NCI-H1930 (cell line): ENCODE measurements at regions not wholly inside any gene's neighbourhood (a gene's known extent, or its start where the extent isn't known, plus 50 kb on each side); places are given as distances from the start of the nearest gene placed in this dataset.

Experiments used
- DNase-seq, 2 experiments: peaks; one replicate each; lab custom pipeline; 2025; lab: John Stamatoyannopoulos, UW

- DNase-seq: no peak
Observed at GRCh38 chr21:22762463-22762862, 1764.3 kb downstream of the NCAM2 start.

DNA sequence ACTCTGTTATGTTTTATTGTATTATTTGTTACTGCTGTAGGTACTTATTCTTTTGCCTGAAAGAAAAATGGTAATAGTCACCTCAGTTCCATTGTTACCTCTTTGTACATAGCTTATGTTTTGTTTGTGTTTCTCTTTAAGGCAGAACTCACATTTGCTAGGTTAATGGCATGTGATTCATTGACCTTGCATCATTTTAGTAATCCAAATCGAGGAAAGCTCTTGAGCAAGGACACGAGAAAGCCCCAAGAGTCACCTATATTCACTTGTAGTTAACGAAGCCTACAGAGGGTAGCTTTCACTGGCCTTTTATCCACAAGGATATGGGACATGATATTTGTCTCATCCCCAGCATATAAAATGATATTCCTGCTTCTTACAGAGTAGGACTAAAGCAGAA, 1765.2 kb downstream of the NCAM2 start:
- DNase-seq: no peak

- no peak for DNase-seq
Observed at GRCh38 chr21:22764222-22764621, 1766.0 kb downstream of the NCAM2 start.

DNA sequence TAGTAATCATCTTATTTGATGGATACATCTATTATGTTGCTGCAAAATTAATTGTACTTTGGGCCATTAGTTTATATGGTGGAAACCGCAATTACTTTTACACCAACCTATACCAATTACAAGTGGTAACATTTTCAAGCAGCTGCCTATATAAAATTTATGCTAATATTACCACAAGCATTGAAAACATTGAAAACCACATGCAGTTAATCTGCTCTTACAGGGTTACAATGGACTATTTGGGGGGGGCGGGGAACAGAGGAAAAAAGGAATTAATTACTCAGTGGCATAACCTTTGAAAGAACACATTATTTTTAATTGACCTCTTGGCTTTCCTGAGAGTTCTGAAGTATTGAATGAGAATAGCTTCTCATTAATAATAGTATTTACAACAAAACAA, 1793.2 kb downstream of the NCAM2 start:
- no peak for DNase-seq

DNA sequence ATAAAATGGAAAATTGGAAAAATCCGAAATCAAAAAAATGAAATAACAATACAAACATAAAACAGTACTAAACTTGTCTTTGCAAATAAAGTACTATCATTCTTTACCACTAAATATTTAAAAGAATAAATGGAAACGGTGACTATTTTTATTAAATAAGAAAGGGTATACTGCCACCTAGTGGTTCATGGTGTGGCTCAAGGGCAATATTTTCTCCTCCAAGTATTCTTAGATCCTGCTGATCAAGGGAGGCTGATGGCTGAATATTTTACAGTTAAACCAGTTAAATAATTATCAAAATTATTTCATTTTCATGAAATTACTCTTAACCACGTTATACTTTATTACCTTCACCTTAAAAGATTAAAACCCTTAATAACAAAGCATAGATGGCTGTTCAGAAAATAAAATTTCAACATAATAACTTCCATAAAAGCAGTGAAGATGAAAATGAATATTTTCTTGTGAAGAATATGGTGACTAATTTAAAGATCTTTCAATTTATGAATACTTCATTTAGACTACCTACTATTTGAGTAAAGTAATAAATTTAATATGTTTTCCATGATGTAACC, 1793.9 kb downstream of the NCAM2 start:
- peak; percentile 1 to 41 for DNase-seq

- no peak for DNase-seq
Observed at GRCh38 chr21:22795091-22795490, 1796.9 kb downstream of the NCAM2 start.

DNA sequence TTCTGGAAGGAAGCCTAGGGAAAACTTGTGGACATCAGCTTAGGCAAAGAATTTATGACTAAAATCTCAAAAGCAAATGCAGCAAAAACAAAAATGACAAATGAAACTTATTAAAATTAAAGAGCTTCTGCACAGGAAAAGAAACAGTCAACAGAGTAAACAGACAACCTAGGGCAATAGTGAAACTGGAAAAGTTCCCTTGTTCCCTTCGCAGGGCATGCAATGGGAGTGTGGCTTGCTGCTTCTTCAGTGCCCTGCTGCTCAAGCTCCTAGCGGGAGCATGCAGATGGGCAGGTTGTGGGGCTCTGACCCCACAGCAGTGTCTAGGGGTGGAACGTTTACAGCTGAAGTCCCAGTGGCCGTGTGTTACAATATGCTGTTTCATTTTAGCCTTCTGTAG, 1797.4 kb downstream of the NCAM2 start:
- no peak for DNase-seq

DNA sequence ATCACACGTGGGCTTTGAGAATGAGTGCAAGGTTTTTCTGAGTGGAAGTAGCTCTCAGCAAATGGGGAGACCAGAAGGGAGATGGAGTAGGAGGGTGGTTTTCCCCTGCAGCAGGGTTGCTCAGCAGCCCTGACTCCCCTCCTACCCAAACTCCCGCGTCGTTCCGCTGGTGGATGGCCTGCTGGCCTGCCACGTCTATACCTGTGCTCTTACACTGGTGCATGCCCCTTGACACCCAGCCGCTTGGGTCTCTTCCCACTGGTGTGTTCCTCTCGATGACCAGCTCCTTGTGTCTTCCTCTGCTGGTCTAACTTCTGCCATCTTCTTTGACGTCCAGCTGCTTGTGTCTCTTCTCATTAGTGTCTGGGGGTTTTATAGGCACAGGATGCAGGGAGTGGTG, 1797.9 kb downstream of the NCAM2 start:
- DNase-seq: no peak

DNA sequence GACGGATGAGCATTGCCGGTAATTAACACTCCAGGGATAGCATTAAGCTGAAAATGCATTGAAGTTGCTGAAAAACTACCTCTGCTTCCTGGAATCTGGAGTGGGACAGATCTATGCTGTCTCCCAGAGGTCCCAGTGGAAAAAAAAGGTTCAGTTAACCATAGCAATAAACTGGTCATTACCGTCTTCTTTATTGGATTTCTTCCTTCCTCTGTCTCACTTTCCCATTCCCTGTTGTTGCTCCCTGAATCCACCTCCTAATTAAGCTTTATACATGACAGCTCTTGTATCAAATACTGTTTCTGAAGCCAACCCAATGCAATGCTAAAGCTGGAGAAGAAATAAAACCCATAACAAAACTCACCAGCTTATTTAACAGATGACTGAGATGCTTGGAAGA, 1805.9 kb downstream of the NCAM2 start:
- DNase-seq: no peak

- no peak for DNase-seq
Observed at GRCh38 chr21:22806278-22806677, 1808.1 kb downstream of the NCAM2 start.

DNA sequence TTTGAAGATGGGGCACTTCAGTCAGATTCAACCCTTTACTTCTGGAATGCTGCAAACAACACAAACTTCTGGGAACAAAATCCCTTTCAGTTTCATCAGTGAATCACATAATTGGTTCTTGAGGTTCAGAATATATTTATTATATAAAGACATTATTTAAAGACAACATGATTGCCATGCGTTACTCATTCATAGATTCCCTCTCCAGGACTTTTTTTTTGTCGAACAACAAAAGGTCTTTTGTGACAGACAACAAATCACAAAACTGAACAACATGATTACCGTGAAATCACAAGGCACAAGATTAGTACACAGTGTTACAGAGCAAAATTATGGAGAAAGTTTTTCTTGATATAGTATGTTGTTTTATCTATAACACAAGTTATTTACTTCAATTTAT, 1815.0 kb downstream of the NCAM2 start:
- no peak for DNase-seq

GRCh38 chr21:22818681-22819485, 1820.7 kb downstream of the NCAM2 start:
- peak in 1 of 2 experiments; percentile 1 for DNase-seq

DNA sequence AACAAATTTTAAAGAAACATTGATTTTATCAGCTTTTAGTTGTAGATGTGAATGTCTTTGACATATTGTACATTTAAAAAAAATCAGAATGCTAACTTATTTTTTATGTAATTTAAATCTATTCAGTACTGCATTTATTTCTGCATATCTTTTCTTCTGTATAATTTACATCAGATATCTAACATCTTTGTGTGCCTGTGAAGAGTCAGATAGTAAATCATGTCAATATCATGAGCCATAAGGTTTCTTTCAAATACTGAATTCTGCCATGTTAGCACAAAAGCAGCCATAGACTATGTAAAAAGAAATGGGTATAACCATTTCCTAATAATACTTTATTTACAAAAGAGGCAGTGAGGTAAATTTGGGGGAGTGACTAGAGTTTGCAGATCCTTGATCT, 1829.2 kb downstream of the NCAM2 start:
- DNase-seq: no peak

DNA sequence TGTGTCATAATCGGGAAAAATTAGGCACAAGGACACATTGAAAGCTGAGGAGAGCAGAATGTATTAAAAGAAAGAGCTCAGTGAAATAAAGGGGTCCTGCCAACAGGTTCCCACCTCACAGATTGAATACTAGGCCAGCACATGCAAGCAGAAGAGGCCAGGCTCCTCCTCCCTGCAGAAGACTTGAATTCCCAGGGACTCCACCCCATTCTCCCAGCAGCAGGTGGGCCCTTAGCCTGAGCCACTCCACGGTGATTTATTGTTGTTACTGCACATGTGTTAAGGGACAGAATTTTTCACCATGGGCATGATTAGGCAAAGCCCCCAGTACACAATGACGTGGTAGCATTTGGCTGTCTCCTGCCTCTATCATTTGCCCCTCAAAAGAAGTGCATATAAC, 1844.7 kb downstream of the NCAM2 start:
- DNase-seq: no peak

DNA sequence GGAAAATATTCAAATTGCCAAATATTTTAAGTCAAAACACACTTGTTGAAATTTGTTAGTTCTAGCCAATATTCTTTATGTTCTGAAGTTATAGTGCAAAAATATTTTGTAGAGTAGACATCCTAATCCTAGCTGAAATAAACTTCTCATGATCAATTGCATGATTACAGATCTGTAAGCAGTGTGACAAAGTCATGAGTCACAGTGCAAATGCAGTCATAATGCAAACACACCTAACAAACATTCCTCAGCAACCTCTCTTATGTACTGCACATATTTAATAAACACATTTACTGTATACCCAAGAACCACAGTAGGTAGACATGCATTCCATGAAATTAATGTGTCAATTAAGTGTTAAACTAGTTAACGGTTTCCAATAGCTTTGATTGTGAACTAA, 1857.4 kb downstream of the NCAM2 start:
- no peak for DNase-seq

DNA sequence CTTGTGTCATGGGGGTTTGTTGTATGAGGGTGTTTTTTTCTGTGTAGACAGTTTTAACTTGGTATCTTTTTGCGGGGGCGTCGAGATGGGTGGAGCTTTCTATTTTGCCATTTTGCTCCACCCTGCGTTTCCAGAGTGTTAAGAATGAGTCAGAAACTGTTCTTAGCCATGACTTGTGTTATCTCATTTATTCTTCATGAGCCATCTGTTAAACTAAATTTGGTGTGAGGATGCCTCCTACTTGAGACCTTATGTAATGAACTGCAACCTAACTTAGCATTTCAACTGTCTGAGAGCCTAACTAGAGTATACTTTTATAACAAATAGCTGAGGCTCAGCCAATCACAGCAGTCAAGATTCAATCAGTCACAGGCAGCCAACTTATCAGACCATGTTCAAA, 1873.5 kb downstream of the NCAM2 start:
- DNase-seq: no peak

- no peak for DNase-seq
Observed at GRCh38 chr21:22880573-22880972, 1882.4 kb downstream of the NCAM2 start.

DNA sequence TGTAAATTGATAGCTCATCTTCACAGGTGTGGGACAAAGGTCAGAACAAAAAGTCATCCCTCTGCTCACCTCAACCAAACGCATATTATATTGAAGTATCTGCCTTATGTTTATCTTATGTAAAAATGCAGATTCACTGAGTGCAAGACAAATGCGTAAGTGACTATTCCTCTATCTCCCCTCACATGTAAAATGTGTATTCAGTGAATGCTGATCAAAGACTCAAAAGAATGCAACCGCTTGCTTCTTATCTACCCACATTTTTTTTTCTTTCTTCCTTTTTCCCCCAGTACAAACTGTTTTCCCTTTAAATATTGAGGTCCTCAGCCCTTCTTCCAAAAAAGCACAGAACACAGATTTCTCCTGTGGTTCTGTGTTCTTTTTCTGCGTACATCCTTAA, 1882.9 kb downstream of the NCAM2 start:
- DNase-seq: no peak

- no peak for DNase-seq
Observed at GRCh38 chr21:22885079-22885478, 1886.9 kb downstream of the NCAM2 start.

DNA sequence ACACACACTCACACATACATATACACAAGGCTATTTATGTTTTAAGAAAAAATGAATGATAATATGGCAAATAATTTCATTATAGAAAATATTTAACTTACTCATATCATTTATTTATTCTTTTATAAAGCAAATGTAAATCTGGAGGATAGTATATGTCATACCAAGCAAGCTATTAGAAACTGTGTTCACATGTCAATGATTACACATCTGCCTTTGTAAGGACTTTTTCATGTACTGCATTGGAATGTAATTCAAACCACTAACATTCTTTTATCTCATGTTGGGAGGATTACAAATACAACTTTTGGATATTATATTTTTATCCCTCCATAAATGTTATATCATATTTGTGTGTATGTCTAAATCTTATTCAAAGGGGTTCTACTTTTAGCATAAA, 1887.4 kb downstream of the NCAM2 start:
- no peak for DNase-seq

- no peak for DNase-seq
Observed at GRCh38 chr21:22889445-22889844, 1891.2 kb downstream of the NCAM2 start.

- no peak for DNase-seq
Observed at GRCh38 chr21:22890656-22891055, 1892.4 kb downstream of the NCAM2 start.

GRCh38 chr21:22892028-22892427, 1893.8 kb downstream of the NCAM2 start:
- DNase-seq: no peak

GRCh38 chr21:22892740-22893139, 1894.5 kb downstream of the NCAM2 start:
- DNase-seq: no peak
